ENCODE measurements at regions not wholly inside any gene's neighbourhood (a gene's known extent, or its start where the extent isn't known, plus 50 kb on each side); places are given as distances from the start of the nearest gene placed in this dataset.

GRCh38 chr3:127404221-127405009 lies 116.6 kb upstream of the PRR20G start:
- no peaks in the 10 kb centered on the region for H3K4me1 Mint-ChIP-seq
- H3K9me3 Mint-ChIP-seq, result no peaks in the 10 kb centered on the region
- no peak overlapping the region for H3K4me3 Mint-ChIP-seq
- peaks cover 8% of the 10 kb centered on the region for H3K27me3 Mint-ChIP-seq
- no peak for ATAC-seq
- no peaks in the 10 kb centered on the region for H3K36me3 Mint-ChIP-seq (ENCODE audit: low read depth)
- DNase-seq, result no peak
- H3K27ac Mint-ChIP-seq, result no peak overlapping the region

GRCh38 chr3:127403795-127404194 lies 115.9 kb upstream of the PRR20G start:
- H3K36me3 Mint-ChIP-seq (ENCODE audit: low read depth), result no peaks in the 10 kb centered on the region
- no peaks in the 10 kb centered on the region for H3K9me3 Mint-ChIP-seq
- peaks cover 8% of the 10 kb centered on the region for H3K27me3 Mint-ChIP-seq
- no peak for ATAC-seq
- no peak overlapping the region for H3K4me3 Mint-ChIP-seq
- H3K4me1 Mint-ChIP-seq, result no peaks in the 10 kb centered on the region
- no peak overlapping the region for H3K27ac Mint-ChIP-seq
- no peak for DNase-seq

GRCh38 chr3:127399154-127399553 lies 111.3 kb upstream of the PRR20G start:
- Mint-ChIP-seq H3K4me3 (no peak overlapping the region), H3K27ac (no peak overlapping the region), H3K27me3 (peaks cover 5% of the 10 kb centered on the region), H3K36me3 (ENCODE audit: low read depth) (no peaks in the 10 kb centered on the region), H3K9me3 (peaks cover 4% of the 10 kb centered on the region), H3K4me1 (peaks cover 2% of the 10 kb centered on the region)
- DNase-seq (no peak), ATAC-seq (no peak)

- Mint-ChIP-seq H3K36me3 (ENCODE audit: low read depth) (no peaks in the 10 kb centered on the region), H3K4me1 (peaks cover 2% of the 10 kb centered on the region), H3K9me3 (peaks cover 4% of the 10 kb centered on the region), H3K27ac (no peak overlapping the region), H3K4me3 (no peak overlapping the region), H3K27me3 (peaks cover 4% of the 10 kb centered on the region)
- DNase-seq (no peak), ATAC-seq (no peak)
Measured at GRCh38 chr3:127396473-127396872, 108.6 kb upstream of the PRR20G start.

GRCh38 chr3:127395663-127396355 lies 108.0 kb upstream of the PRR20G start:
- Mint-ChIP-seq H3K4me1 (peaks cover 2% of the 10 kb centered on the region), H3K9me3 (peaks cover 4% of the 10 kb centered on the region), H3K4me3 (no peak overlapping the region), H3K27me3 (peaks cover 4% of the 10 kb centered on the region), H3K36me3 (ENCODE audit: low read depth) (no peaks in the 10 kb centered on the region), H3K27ac (no peak overlapping the region)
- DNase-seq, result no peak
- no peak for ATAC-seq

GRCh38 chr3:127394984-127395662 lies 107.3 kb upstream of the PRR20G start:
- Mint-ChIP-seq H3K27ac (no peak overlapping the region), H3K27me3 (peaks cover 4% of the 10 kb centered on the region), H3K4me1 (peaks cover 2% of the 10 kb centered on the region), H3K4me3 (no peak overlapping the region), H3K9me3 (peaks cover 4% of the 10 kb centered on the region), H3K36me3 (ENCODE audit: low read depth) (no peaks in the 10 kb centered on the region)
- no peak for DNase-seq
- ATAC-seq, result no peak

GRCh38 chr3:127394031-127394430 lies 106.2 kb upstream of the PRR20G start:
- peaks cover 4% of the 10 kb centered on the region for H3K27me3 Mint-ChIP-seq
- no peak overlapping the region for H3K4me3 Mint-ChIP-seq
- no peaks in the 10 kb centered on the region for H3K36me3 Mint-ChIP-seq (ENCODE audit: low read depth)
- DNase-seq (no peak), ATAC-seq (no peak)
- H3K4me1 Mint-ChIP-seq, result peaks cover 2% of the 10 kb centered on the region
- no peak overlapping the region for H3K27ac Mint-ChIP-seq
- peaks cover 4% of the 10 kb centered on the region for H3K9me3 Mint-ChIP-seq

GRCh38 chr3:127393131-127393820 lies 105.4 kb upstream of the PRR20G start:
- peaks cover 2% of the 10 kb centered on the region for H3K4me1 Mint-ChIP-seq
- peaks cover 4% of the 10 kb centered on the region for H3K9me3 Mint-ChIP-seq
- H3K36me3 Mint-ChIP-seq (ENCODE audit: low read depth), result no peaks in the 10 kb centered on the region
- ATAC-seq (no peak), DNase-seq (no peak)
- no peak overlapping the region for H3K27ac Mint-ChIP-seq
- no peak overlapping the region for H3K4me3 Mint-ChIP-seq
- H3K27me3 Mint-ChIP-seq, result peaks cover 4% of the 10 kb centered on the region

GRCh38 chr3:127392156-127392490 lies 104.3 kb upstream of the PRR20G start:
- no peak for DNase-seq
- Mint-ChIP-seq H3K27ac (no peak overlapping the region), H3K27me3 (peaks cover 4% of the 10 kb centered on the region), H3K9me3 (no peaks in the 10 kb centered on the region), H3K36me3 (ENCODE audit: low read depth) (no peaks in the 10 kb centered on the region), H3K4me1 (no peaks in the 10 kb centered on the region), H3K4me3 (no peak overlapping the region)
- ATAC-seq, result no peak

- H3K27me3 Mint-ChIP-seq, result peaks cover 4% of the 10 kb centered on the region
- H3K4me1 Mint-ChIP-seq, result no peaks in the 10 kb centered on the region
- no peak overlapping the region for H3K4me3 Mint-ChIP-seq
- H3K36me3 Mint-ChIP-seq (ENCODE audit: low read depth), result no peaks in the 10 kb centered on the region
- H3K9me3 Mint-ChIP-seq, result no peaks in the 10 kb centered on the region
- H3K27ac Mint-ChIP-seq, result no peak overlapping the region
- ATAC-seq, result no peak
- no peak for DNase-seq
Measured at GRCh38 chr3:127391436-127392155, 103.8 kb upstream of the PRR20G start.

GRCh38 chr3:127390365-127391025 lies 102.6 kb upstream of the PRR20G start:
- Mint-ChIP-seq H3K9me3 (no peaks in the 10 kb centered on the region), H3K27ac (no peak overlapping the region), H3K4me3 (no peak overlapping the region), H3K36me3 (ENCODE audit: low read depth) (no peaks in the 10 kb centered on the region), H3K4me1 (no peaks in the 10 kb centered on the region), H3K27me3 (no peaks in the 10 kb centered on the region)
- ATAC-seq (no peak), DNase-seq (no peak)

- ATAC-seq (no peak), DNase-seq (no peak)
- Mint-ChIP-seq H3K4me3 (no peak overlapping the region), H3K4me1 (no peaks in the 10 kb centered on the region), H3K27me3 (no peaks in the 10 kb centered on the region), H3K27ac (no peak overlapping the region), H3K36me3 (ENCODE audit: low read depth) (no peaks in the 10 kb centered on the region), H3K9me3 (no peaks in the 10 kb centered on the region)
Measured at GRCh38 chr3:127389913-127390312, 102.1 kb upstream of the PRR20G start.

GRCh38 chr3:127389420-127389819 lies 101.6 kb upstream of the PRR20G start:
- Mint-ChIP-seq H3K4me3 (no peak overlapping the region), H3K27me3 (no peaks in the 10 kb centered on the region), H3K9me3 (no peaks in the 10 kb centered on the region), H3K36me3 (ENCODE audit: low read depth) (no peaks in the 10 kb centered on the region), H3K27ac (no peak overlapping the region), H3K4me1 (no peaks in the 10 kb centered on the region)
- DNase-seq (no peak), ATAC-seq (no peak)

- H3K9me3 Mint-ChIP-seq, result no peaks in the 10 kb centered on the region
- H3K4me1 Mint-ChIP-seq, result no peaks in the 10 kb centered on the region
Measured at GRCh38 chr3:127388427-127388826, 100.6 kb upstream of the PRR20G start.

More at GRCh38 chr3:127388427-127388826, 100.6 kb upstream of the PRR20G start:
- no peak for ATAC-seq
- no peak for DNase-seq
- Mint-ChIP-seq H3K27me3 (no peaks in the 10 kb centered on the region), H3K36me3 (ENCODE audit: low read depth) (no peaks in the 10 kb centered on the region), H3K27ac (no peak overlapping the region), H3K4me3 (no peak overlapping the region)

All from activated naive CD8-positive, alpha-beta T cell treated with anti-CD3 and anti-CD28 coated beads, Interleukin-2, amount 50 U/mL, for 24 hours (primary cell).